NCI-H446 (cell line): ENCODE measurements at regions not wholly inside any gene's neighbourhood (a gene's known extent, or its start where the extent isn't known, plus 50 kb on each side); places are given as distances from the start of the nearest gene placed in this dataset.

Experiments used
- DNase-seq, 2 experiments: peaks; one replicate each; lab custom pipeline; 2025; lab: John Stamatoyannopoulos, UW

- DNase-seq, result no peak
These were observed 155.1 kb downstream of the HIPK3 start for GRCh38 chr11:33412241-33412640.

DNA sequence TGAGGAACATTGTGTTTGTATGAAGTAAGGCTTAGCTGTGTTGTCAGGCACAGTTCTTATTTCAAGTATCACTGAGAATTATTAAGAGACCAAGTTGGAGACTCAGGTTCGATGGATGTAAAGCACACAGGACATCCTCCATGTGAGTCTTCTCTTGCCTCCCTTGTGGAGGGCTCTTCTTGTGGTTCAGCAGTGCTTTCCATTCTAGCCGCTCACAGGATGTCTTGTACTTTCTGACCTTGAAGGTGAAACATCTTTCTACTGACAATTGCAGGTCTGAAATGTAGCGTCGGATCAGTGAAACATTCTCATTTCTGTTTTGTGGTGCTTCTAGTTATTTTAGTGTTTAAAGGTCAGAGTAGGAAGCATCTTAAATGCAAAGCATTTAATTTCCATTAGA lies 154.6 kb downstream of the HIPK3 start:
- no peak for DNase-seq

GRCh38 chr11:33410086-33410765 lies 153.0 kb downstream of the HIPK3 start:
- no peak for DNase-seq
